HCT116 (cell line): ENCODE measurements at regions not wholly inside any gene's neighbourhood (a gene's known extent, or its start where the extent isn't known, plus 50 kb on each side); places are given as distances from the start of the nearest gene placed in this dataset.

Experiments
- ATAC-seq: fragments of 200-7000 bp; cut with Tn5 transposase; 2 replicates; pipeline ENCODE4 v1.9.1; 2020; ENCODE audit warnings: mild to moderate bottlenecking, moderate library complexity
- BruUV-seq: library from RNA; stranded (reverse); fragments of 400-500 nt; replicated peaks from 2 replicates; lab custom pipeline; 2021; lab: Mats Ljungman, UMichigan
- CTCF ChIA-PET: fragments of 300-600 bp; sonication (Branson Sonifier 250); formaldehyde crosslinking; loops from one replicate; lab custom pipeline; 2021; ENCODE audit warnings: antibody characterized with exemption; lab: Charles Lee
- POLR2A ChIA-PET: fragments of 300-600, 350-600 bp; sonication (Branson Sonifier 250); formaldehyde crosslinking; loops from one replicate; lab custom pipeline; 2021; ENCODE audit warnings: antibody characterized with exemption; lab: Charles Lee
- RAD21 ChIA-PET, 2 experiments: fragments of 300-600 bp; sonication (Branson Sonifier 250); formaldehyde crosslinking; loops; one replicate each; lab custom pipeline; 2023; ENCODE audit warnings: low total read pairs in 2 of 2; ENCODE audit not compliant: uncharacterized antibody in 2 of 2, unreplicated experiment in 2 of 2, low non-redundant PET in 1 of 2; lab: Charles Lee
- DNase-seq: peaks from one replicate; pipeline ENCODE4 v3.0.0-alpha.2; 2010; ENCODE audit warnings: low read depth, low spot score
- H2AFZ ChIP-seq: fragments of 200-600 bp; shearing (Covaris generic), sonication (generic); 2 replicates; pipeline ENCODE4 v1.6.1; 2017; ENCODE audit warnings: low read depth, mixed run types, mixed read lengths, antibody characterized with exemption, low read length; ENCODE audit not compliant: poor library complexity, severe bottlenecking
- H3K27ac ChIP-seq: 2 replicates; pipeline ENCODE4 v1.5.1; 2012; ENCODE audit warnings: low read depth, low read length
- H3K27me3 ChIP-seq: fragments of 200-600 bp; sonication (generic); 2 replicates; pipeline ENCODE4 v1.6.1; 2016; ENCODE audit warnings: mixed run types, low read length, mixed read lengths; ENCODE audit not compliant: insufficient read depth
- H3K36me3 ChIP-seq, 2 experiments: fragments of 200-500 bp in 1 of 2; fragments of 200-600 bp in 1 of 2; sonication (Bioruptor generic) in 1 of 2; sonication (generic) in 1 of 2; 2 replicates each; pipeline versions ENCODE4 v1.5.1 to v1.6.1; 2014 to 2016; ENCODE audit warnings: low read length in 2 of 2, inconsistent platforms in 1 of 2, mixed read lengths in 1 of 2, mixed run types in 1 of 2; ENCODE audit not compliant: insufficient read depth in 2 of 2, control insufficient read depth in 1 of 2
- H3K4me1 ChIP-seq, 2 experiments: fragments of 200-600 bp in 1 of 2; sonication (generic) in 1 of 2; 2 replicates each; pipeline versions ENCODE4 v1.5.1 to v1.6.1; 2012 to 2017; ENCODE audit warnings: low read length in 2 of 2, inconsistent platforms in 1 of 2, mild to moderate bottlenecking in 1 of 2, mixed read lengths in 1 of 2, mixed run types in 1 of 2, moderate library complexity in 1 of 2; ENCODE audit not compliant: insufficient read depth in 2 of 2, control insufficient read depth in 1 of 2
- H3K4me2 ChIP-seq: fragments of 200-600 bp; sonication (generic); 2 replicates; pipeline ENCODE4 v1.6.1; 2017; ENCODE audit warnings: mixed run types, low read length, mixed read lengths
- H3K4me3 ChIP-seq, 2 experiments: fragments of 200-600 bp in 1 of 2; sonication (generic) in 1 of 2; replicated peaks in 1 of 2; 2 replicates each; pipeline ENCODE4 v1.5.1; 2011 to 2016; ENCODE audit warnings: low read length in 2 of 2, control low read depth in 1 of 2, low read depth in 1 of 2, mild to moderate bottlenecking in 1 of 2, mixed read lengths in 1 of 2, mixed run types in 1 of 2
- H3K79me2 ChIP-seq: fragments of 200-600 bp; sonication (generic); 2 replicates; pipeline ENCODE4 v1.6.1; 2017; ENCODE audit warnings: mild to moderate bottlenecking, mixed run types, low read length, moderate library complexity, mixed read lengths; ENCODE audit not compliant: insufficient read depth
- H3K9ac ChIP-seq: fragments of 200-600 bp; sonication (generic); 2 replicates; pipeline ENCODE4 v1.6.1; 2016; ENCODE audit warnings: low read length, mixed read lengths
- H3K9me2 ChIP-seq: fragments of 200-600 bp; sonication (generic), shearing (Covaris generic); 2 replicates; pipeline ENCODE4 v1.6.1; 2017; ENCODE audit warnings: mixed run types, mild to moderate bottlenecking, moderate library complexity; ENCODE audit not compliant: insufficient read depth
- H3K9me3 ChIP-seq, 2 experiments: fragments of 200-500 bp in 1 of 2; fragments of 200-600 bp in 1 of 2; sonication (Bioruptor generic) in 1 of 2; sonication (generic) in 1 of 2; 2 replicates each; pipeline ENCODE4 v1.6.1; 2014 to 2017; ENCODE audit warnings: low read length in 2 of 2, mixed read lengths in 2 of 2, inconsistent platforms in 1 of 2, low read depth in 1 of 2, mild to moderate bottlenecking in 1 of 2, mixed run types in 1 of 2, moderate library complexity in 1 of 2; ENCODE audit not compliant: control insufficient read depth in 1 of 2, insufficient read depth in 1 of 2
- H4K20me1 ChIP-seq: fragments of 200-600 bp; sonication (generic), shearing (Covaris generic); 2 replicates; pipeline ENCODE4 v1.6.1; 2017; ENCODE audit warnings: mixed run types, mild to moderate bottlenecking, moderate library complexity; ENCODE audit not compliant: insufficient read depth
- CEBPB ChIP-seq: IDR thresholded peaks from 2 replicates; pipeline ENCODE4 v1.6.1; 2012; ENCODE audit warnings: low read depth
- EGR1 ChIP-seq: IDR thresholded peaks from 2 replicates; pipeline ENCODE4 v1.6.1; 2012; ENCODE audit warnings: low read depth
- ELF1 ChIP-seq: IDR thresholded peaks from 2 replicates; pipeline ENCODE4 v1.6.1; 2012; ENCODE audit warnings: low read depth, borderline replicate concordance
- EZH2 ChIP-seq: fragments of 200-600 bp; sonication (generic); IDR thresholded peaks from 2 replicates; pipeline ENCODE4 v1.6.1; 2017; ENCODE audit warnings: antibody characterized with exemption, mixed run types
- EZH2phosphoT487 ChIP-seq: fragments of 200-600 bp; IDR thresholded peaks from 2 replicates; pipeline ENCODE4 v1.6.1; 2018; ENCODE audit warnings: antibody characterized with exemption, borderline replicate concordance
- FOSL1 ChIP-seq: IDR thresholded peaks from 2 replicates; pipeline ENCODE4 v1.6.1; 2012; ENCODE audit warnings: low read depth
- POLR2A ChIP-seq: IDR thresholded peaks from 2 replicates; pipeline ENCODE4 v1.7.0; 2011; ENCODE audit warnings: borderline replicate concordance; ENCODE audit not compliant: insufficient read depth, insufficient read length; ENCODE audit errors: extremely low read depth
- SIN3A ChIP-seq: IDR thresholded peaks from 2 replicates; pipeline ENCODE4 v1.6.1; 2012; ENCODE audit warnings: low read depth
- SP1 ChIP-seq: IDR thresholded peaks from 2 replicates; pipeline ENCODE4 v1.6.1; 2012; ENCODE audit warnings: low read depth
- YY1 ChIP-seq: IDR thresholded peaks from 2 replicates; pipeline ENCODE4 v1.6.1; 2011; ENCODE audit warnings: low read length, low read depth, moderate library complexity, mild to moderate bottlenecking; ENCODE audit not compliant: insufficient replicate concordance; ENCODE audit errors: extremely low read depth
- ZFX ChIP-seq: fragments of 450-650 bp; IDR thresholded peaks from 2 replicates; pipeline ENCODE4 v1.6.1; 2017
- intact Hi-C: fragments of 100-400 bp; cut with micrococcal nuclease; formaldehyde crosslinking; loops from 2 replicates; pipeline ENCODE4 v1.10.0; 2022
- TF ChIP-seq, protein P1 (sequence below): IDR thresholded peaks from 2 replicates; pipeline ENCODE4 v1.6.1; 2012
- TF ChIP-seq, protein P2 (sequence below): IDR thresholded peaks from 2 replicates; pipeline ENCODE4 v1.6.1; 2012; ENCODE audit warnings: low read depth
- TF ChIP-seq, protein P3 (sequence below): IDR thresholded peaks from 2 replicates; pipeline ENCODE4 v1.6.1; 2012
- TF ChIP-seq, protein P4 (sequence below): IDR thresholded peaks from 2 replicates; pipeline ENCODE4 v1.6.1; 2011; ENCODE audit warnings: mild to moderate bottlenecking, low read length, moderate library complexity; ENCODE audit not compliant: insufficient replicate concordance; ENCODE audit errors: extremely low read depth

DNA sequence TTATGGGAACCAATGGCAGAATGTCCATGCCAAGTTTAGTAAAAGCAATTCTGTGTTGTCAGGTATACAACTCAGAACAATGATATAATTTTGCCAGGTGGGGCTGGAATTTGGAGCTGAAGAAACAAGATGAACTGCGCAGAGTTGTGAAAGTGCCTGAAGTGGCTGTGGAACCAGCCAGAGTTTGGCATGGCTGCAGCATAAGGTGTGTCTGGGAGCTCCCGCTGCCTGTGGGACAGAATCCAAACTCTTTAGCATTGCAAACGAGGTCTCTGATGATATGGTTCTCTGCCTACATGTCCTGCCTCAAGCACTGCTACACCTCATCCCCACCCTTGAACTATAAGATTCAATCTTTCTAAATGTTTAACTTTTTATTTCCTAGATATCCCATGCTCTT is 909.7 kb downstream of the EPHA4 start:
- Histone ChIP-seq H3K27me3 (no peaks in the 10 kb centered on the region), H3K9me3 (no peaks in the 10 kb centered on the region), H3K36me3 (no peaks in the 10 kb centered on the region), H3K79me2 (no peaks in the 10 kb centered on the region), H3K4me1 (no peaks in the 10 kb centered on the region; a peak in 1 of 4 replicates), H3K9ac (no peak overlapping the region), H3K27ac (no peak overlapping the region), H3K4me3 (no peak overlapping the region), H3K9me2 (no peaks in the 10 kb centered on the region), H4K20me1 (no peaks in the 10 kb centered on the region), H2AFZ (no peak overlapping the region), H3K4me2 (no peak overlapping the region)
- ChIA-PET POLR2A (no interaction called here), RAD21 (no interaction called here), CTCF (no interaction called here)
- no peak for ATAC-seq
- no peak for DNase-seq
- intact Hi-C loops: no loop called here
- TF ChIP-seq SIN3A (no peak), EZH2 (no peak), POLR2A (no peak), FOSL1 (no peak), CEBPB (no peak), ZFX (no peak), YY1 (no peak), EZH2phosphoT487 (no peak), EGR1 (no peak), ELF1 (no peak), SP1 (no peak)
- TF ChIP-seq, protein P1, sequence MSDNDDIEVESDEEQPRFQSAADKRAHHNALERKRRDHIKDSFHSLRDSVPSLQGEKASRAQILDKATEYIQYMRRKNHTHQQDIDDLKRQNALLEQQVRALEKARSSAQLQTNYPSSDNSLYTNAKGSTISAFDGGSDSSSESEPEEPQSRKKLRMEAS: no peak
- TF ChIP-seq, protein P2, sequence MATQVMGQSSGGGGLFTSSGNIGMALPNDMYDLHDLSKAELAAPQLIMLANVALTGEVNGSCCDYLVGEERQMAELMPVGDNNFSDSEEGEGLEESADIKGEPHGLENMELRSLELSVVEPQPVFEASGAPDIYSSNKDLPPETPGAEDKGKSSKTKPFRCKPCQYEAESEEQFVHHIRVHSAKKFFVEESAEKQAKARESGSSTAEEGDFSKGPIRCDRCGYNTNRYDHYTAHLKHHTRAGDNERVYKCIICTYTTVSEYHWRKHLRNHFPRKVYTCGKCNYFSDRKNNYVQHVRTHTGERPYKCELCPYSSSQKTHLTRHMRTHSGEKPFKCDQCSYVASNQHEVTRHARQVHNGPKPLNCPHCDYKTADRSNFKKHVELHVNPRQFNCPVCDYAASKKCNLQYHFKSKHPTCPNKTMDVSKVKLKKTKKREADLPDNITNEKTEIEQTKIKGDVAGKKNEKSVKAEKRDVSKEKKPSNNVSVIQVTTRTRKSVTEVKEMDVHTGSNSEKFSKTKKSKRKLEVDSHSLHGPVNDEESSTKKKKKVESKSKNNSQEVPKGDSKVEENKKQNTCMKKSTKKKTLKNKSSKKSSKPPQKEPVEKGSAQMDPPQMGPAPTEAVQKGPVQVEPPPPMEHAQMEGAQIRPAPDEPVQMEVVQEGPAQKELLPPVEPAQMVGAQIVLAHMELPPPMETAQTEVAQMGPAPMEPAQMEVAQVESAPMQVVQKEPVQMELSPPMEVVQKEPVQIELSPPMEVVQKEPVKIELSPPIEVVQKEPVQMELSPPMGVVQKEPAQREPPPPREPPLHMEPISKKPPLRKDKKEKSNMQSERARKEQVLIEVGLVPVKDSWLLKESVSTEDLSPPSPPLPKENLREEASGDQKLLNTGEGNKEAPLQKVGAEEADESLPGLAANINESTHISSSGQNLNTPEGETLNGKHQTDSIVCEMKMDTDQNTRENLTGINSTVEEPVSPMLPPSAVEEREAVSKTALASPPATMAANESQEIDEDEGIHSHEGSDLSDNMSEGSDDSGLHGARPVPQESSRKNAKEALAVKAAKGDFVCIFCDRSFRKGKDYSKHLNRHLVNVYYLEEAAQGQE: no peak
- TF ChIP-seq, protein P3, sequence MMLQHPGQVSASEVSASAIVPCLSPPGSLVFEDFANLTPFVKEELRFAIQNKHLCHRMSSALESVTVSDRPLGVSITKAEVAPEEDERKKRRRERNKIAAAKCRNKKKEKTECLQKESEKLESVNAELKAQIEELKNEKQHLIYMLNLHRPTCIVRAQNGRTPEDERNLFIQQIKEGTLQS: no peak
- TF ChIP-seq, protein P4, sequence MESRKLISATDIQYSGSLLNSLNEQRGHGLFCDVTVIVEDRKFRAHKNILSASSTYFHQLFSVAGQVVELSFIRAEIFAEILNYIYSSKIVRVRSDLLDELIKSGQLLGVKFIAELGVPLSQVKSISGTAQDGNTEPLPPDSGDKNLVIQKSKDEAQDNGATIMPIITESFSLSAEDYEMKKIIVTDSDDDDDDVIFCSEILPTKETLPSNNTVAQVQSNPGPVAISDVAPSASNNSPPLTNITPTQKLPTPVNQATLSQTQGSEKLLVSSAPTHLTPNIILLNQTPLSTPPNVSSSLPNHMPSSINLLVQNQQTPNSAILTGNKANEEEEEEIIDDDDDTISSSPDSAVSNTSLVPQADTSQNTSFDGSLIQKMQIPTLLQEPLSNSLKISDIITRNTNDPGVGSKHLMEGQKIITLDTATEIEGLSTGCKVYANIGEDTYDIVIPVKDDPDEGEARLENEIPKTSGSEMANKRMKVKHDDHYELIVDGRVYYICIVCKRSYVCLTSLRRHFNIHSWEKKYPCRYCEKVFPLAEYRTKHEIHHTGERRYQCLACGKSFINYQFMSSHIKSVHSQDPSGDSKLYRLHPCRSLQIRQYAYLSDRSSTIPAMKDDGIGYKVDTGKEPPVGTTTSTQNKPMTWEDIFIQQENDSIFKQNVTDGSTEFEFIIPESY: no peak
- BruUV-seq: no TSS peak
